ENCODE measurements at regions not wholly inside any gene's neighbourhood (a gene's known extent, or its start where the extent isn't known, plus 50 kb on each side); places are given as distances from the start of the nearest gene placed in this dataset.

DNA sequence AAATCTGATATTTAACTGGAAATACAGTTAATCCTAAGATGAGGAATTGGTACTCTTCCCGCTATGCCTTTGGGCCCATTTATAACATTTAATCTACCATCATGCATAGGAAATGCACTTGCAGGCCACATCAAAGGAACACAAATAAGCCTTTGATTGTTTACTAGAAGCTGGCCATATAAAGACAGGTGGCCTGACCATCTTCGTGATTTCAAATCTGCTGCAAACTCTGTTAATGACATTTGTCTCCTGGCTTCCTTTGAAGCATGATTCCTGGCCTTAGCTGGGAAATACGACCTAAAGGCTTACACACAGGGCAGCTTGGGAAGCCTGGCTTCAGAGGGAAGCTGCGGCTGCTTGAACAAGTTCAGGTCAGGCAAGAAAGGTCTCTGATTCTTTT lies 552.1 kb downstream of the CDH26 start:
- DNase-seq (ENCODE audit: low spot score), result no peak

GRCh38 chr20:60512443-60512842 lies 554.2 kb downstream of the CDH26 start:
- DNase-seq (ENCODE audit: low spot score), result no peak

DNA sequence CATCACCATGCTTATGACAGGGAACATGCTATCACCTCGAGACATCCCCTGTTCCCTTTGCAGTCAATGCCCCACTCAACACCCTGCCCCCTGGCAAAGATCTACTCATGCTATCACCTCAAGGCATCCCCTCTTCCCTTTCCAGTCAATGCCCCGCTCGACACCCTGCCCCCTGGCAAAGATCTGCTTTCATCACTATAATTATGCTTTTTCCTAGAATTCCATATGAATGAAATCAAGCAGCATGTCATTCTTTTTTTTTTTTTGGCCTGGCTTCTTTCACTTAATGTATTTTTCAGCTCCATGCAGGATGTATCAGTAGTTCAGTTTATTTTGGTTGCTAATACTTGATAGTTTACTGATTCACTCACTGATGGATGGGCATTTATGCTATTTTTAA lies 554.9 kb downstream of the CDH26 start:
- DNase-seq (ENCODE audit: low spot score), result no peak

- DNase-seq (ENCODE audit: low spot score), result no peak
Observed at GRCh38 chr20:60516442-60516841, 558.2 kb downstream of the CDH26 start.

- no peak for DNase-seq (ENCODE audit: low spot score)
Observed at GRCh38 chr20:60518022-60518421, 559.8 kb downstream of the CDH26 start.

GRCh38 chr20:60525397-60525796 lies 567.2 kb downstream of the CDH26 start:
- no peak for DNase-seq (ENCODE audit: low spot score)

GRCh38 chr20:60527656-60528055 lies 569.4 kb downstream of the CDH26 start:
- DNase-seq (ENCODE audit: low spot score), result no peak

DNA sequence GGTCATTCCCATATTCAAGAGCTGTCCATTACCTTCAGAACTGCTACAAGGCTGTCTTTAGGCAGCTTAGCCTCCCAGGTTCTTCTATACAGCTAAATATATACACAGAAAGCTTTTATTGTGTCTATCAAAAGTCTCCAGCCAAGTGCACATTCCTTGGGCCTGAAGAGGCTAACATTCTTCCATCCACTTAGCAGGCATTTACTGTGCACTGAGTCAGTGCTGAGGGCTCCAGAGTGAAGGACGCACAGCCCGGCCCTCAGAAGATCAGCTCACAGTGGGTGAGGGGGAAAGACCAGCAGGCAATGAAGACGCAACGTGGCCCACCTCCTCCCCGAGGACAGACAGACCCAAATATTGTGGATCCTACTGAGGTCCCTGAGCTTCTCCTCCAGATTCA lies 569.9 kb downstream of the CDH26 start:
- DNase-seq (ENCODE audit: low spot score), result no peak

DNA sequence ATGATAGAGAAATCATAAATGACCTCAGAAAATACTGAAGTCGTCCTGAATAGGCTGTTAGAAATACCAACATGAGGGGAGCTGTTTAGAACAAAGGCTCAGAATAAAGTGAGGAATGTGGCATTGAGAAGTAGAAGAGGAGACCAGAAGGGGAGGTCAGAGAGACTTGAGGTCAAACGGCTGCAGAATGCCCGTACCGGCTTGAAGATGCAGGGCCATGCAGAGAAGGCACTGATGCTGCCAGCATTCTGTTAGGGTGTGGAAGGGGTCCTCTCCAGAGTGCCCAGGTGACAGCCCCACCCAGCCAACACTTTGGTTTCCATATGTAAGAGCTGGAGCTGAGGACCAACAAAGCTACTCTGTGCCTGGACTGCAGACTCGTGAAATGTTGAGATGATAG lies 570.9 kb downstream of the CDH26 start:
- DNase-seq (ENCODE audit: low spot score), result no peak

- no peak for DNase-seq (ENCODE audit: low spot score)
Observed at GRCh38 chr20:60535211-60535610, 577.0 kb downstream of the CDH26 start.

GRCh38 chr20:60540591-60540990 lies 582.4 kb downstream of the CDH26 start:
- DNase-seq (ENCODE audit: low spot score), result no peak

- no peak for DNase-seq (ENCODE audit: low spot score)
Observed at GRCh38 chr20:60541991-60542390, 583.8 kb downstream of the CDH26 start.

- DNase-seq (ENCODE audit: low spot score), result no peak
Observed at GRCh38 chr20:60543598-60543997, 585.4 kb downstream of the CDH26 start.

- DNase-seq (ENCODE audit: low spot score), result no peak
Observed at GRCh38 chr20:60553095-60553494, 594.9 kb downstream of the CDH26 start.

- no peak for DNase-seq (ENCODE audit: low spot score)
Observed at GRCh38 chr20:60558486-60558885, 600.3 kb downstream of the CDH26 start.

DNA sequence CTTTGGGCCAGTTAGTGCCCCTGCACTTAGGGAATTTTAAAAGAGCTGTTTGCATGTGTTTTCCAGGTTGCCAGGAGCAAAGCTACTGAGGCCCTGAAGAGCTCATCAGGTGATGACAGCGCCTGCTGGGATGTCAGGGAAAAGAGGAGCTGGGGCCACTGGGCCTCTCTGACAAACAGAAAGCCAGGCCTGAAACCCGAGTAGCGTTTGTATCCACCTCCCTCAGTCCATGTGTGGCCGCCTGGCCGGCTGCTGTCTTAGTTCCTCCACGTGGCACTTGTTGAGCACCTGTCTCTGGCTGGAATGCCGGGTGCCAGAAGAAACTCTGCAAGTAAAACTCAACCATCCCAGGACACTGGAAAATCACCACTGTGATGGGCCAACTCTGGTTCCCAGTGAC lies 601.2 kb downstream of the CDH26 start:
- DNase-seq (ENCODE audit: low spot score), result no peak

DNA sequence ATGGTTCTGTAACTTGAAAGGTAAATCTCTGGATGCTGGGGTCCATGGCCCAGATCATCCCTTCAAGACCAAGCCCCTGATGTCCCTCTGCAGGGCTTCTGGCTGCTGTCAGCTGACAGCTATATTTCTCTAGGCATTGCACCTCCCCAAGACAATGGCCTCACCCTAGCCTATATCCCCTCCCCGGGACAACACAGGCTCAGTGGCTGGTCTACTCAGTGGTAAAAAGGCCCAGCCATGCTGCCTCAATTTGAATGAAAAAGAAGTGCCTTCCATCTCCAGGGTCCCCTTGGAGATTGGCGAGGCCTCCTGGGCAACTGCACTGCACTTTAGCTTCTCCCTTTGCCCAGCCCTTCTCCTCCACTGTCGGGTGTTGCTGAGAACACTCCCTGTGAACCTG lies 602.8 kb downstream of the CDH26 start:
- DNase-seq (ENCODE audit: low spot score), result no peak

DNA sequence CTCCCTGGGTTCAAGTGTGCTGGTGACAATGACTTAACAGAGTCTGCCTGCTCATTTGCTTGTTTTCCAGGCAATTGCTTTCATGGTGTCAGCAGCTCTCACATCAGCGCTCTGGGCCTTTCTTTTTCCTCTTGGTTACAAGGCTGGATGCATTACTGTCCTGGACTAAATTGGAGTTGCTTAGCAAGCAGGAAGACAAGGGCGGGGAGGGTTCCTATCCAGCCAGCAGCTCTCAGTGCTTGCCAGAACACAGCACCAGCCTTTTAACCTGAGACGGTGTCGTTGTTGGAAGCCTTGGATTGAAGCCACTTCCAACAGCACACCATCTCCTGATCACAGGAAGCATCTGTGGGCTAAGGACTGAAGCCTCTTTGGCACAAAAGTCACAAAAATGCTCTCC lies 606.9 kb downstream of the CDH26 start:
- no peak for DNase-seq (ENCODE audit: low spot score)

DNA sequence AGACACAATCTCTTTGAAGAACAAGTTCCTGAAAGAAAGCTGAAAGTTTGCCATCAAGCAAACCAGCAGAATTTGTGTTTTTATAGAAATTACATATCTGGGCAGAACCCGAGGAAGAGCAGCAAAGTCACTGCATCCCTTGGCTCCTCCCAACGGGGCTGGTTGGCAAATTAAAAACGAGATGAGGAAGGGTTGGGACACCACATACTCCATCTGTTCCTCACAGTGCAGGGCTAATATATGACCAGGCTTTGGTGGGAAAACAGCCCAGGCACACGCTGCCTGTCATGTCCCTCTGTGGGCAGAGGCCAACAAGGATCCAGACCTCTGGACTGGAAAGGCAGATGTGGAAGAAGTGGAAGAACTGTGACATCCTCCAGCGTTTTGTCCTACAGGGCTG lies 607.3 kb downstream of the CDH26 start:
- DNase-seq (ENCODE audit: low spot score), result no peak

GRCh38 chr20:60569116-60569515 lies 610.9 kb downstream of the CDH26 start:
- no peak for DNase-seq (ENCODE audit: low spot score)

DNA sequence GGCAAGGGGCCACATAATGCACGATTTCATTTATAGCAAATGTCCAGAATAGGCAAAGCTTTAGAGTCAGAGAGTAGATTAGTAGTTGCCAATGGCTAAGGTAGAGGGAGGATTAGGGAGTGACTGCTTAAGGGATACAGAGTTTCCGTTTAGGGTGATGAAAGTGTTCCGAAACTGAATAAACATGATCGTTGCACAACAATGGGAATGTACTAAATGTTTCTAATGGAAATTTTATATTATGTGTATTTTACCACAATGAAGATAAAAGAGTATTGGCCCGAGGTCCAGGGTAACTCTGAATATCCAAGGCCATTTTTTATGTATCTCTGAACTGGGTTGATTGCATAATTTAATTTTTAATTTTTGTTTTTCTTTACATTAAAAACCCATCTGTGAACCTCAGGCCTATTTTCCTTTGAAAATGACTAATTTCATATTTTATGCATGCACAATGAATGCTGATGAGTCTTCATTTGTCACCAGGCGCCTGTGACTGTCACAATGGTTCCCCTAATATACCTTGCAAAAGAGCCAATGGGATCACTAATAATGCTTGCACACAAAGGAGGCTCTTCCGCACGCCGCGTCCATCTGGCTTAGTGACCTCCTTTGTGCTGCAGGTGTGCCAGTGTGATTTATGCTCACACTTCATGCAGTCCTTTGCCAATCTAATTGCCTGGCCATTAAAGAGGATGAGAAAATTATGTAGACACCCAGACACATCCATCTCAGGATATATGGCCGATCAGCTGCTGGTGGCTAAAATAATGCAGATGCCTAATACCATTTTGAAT lies 612.5 kb downstream of the CDH26 start:
- DNase-seq (ENCODE audit: low spot score), result no peak

DNA sequence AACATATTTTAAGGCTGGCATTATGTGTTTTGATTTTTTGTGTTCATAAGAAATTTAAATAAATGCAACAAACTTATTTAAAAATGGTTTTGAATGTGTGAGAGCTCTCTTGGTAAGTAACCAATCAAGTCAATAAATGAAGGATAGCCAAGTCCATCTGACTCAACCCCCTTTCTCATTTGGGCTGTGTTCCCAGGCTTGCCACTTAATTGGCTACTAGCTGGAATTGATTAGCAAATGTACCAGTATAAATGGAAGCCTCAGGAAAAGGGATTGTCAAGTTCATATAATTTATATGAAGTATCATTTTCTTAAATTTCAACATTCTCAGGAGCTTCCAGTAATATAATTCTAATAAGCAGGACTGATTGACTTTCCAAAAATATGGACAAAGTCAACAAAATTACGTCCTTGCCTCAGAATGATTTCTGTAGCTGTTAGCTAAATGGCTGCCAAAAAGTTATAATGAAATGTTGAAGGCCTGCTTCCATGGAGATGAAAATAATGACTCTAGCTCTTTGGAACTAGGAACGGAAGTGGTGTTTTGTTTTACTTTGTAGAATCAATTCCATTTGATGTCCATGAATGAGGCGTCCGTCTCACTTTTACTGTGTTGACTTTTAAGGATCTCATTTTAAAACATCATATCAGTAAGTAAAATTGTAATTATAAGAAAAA lies 614.9 kb downstream of the CDH26 start:
- no peak for DNase-seq (ENCODE audit: low spot score)

GRCh38 chr20:60576236-60576635 lies 618.0 kb downstream of the CDH26 start:
- DNase-seq (ENCODE audit: low spot score), result no peak

Data from H4 (cell line).